ENCODE measurements at regions not wholly inside any gene's neighbourhood (a gene's known extent, or its start where the extent isn't known, plus 50 kb on each side); places are given as distances from the start of the nearest gene placed in this dataset.

DNA sequence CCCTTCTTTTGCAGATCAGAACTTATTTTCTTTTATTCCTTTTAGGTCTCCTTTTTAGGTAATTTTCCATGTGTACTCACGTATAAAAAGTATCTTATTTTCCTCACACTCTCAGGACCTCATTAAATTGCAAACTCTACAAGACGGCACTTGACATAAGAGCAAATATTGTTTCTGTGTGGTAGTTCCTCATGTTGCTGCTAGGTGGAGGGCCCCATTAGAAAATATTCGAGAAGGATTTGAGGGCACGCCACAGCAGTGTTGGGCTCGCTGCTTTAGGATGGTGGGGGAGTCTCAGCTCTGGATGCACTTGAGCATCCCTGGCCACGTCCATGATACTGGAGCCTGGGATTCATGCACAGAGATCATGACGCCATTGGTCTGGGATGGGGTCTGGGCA lies 64.9 kb upstream of the ZFP64 start:
- POLR2A ChIA-PET: no interaction called here
- no peak overlapping the region for H3K4me2 ChIP-seq (replicated peaks; ENCODE audit: low read depth, low read length, poor library complexity, severe bottlenecking)
- CTCF ChIA-PET: no interaction called here
- no peaks in the 10 kb centered on the region for H4K20me1 ChIP-seq (ENCODE audit: control insufficient read depth, insufficient read depth, low read length, poor library complexity, severe bottlenecking)
- 90% methylated on average over 5 of the region's 7 CpGs for WGBS (ENCODE audit: insufficient coverage)
- H3K9me3 ChIP-seq (ENCODE audit: control extremely low read depth in 1 of 3, control insufficient read depth in 2 of 3, insufficient read depth in 1 of 3, low read length in 2 of 3): peaks cover 0 to 8% (median 0%) of the 10 kb centered on the region in 3 donors
- H3K4me1 ChIP-seq (ENCODE audit: control insufficient read depth in 2 of 2, insufficient read depth in 2 of 2, low read length in 2 of 2): no peaks in the 10 kb centered on the region
- no peak overlapping the region for H3K27ac Mint-ChIP-seq
- H3K4me1 Mint-ChIP-seq: no peaks in the 10 kb centered on the region
- ATAC-seq (ENCODE audit: low read depth) (no peak), DNase-seq (no peak)
- no peak overlapping the region for H3K4me3 ChIP-seq (ENCODE audit: control extremely low read depth in 1 of 5, extremely low read depth in 1 of 5, insufficient read depth in 1 of 5, low read depth in 2 of 5, low read length in 4 of 5)
- TF ChIP-seq, protein P1, sequence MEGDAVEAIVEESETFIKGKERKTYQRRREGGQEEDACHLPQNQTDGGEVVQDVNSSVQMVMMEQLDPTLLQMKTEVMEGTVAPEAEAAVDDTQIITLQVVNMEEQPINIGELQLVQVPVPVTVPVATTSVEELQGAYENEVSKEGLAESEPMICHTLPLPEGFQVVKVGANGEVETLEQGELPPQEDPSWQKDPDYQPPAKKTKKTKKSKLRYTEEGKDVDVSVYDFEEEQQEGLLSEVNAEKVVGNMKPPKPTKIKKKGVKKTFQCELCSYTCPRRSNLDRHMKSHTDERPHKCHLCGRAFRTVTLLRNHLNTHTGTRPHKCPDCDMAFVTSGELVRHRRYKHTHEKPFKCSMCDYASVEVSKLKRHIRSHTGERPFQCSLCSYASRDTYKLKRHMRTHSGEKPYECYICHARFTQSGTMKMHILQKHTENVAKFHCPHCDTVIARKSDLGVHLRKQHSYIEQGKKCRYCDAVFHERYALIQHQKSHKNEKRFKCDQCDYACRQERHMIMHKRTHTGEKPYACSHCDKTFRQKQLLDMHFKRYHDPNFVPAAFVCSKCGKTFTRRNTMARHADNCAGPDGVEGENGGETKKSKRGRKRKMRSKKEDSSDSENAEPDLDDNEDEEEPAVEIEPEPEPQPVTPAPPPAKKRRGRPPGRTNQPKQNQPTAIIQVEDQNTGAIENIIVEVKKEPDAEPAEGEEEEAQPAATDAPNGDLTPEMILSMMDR (IDR thresholded peaks at IDR 0.05): no peak
- no peak for TF ChIP-seq EZH2 (IDR thresholded peaks at IDR 0.05; ENCODE audit: borderline replicate concordance, insufficient read depth, low read depth, low read length, poor library complexity, severe bottlenecking)
- H3K9me3 Mint-ChIP-seq (ENCODE audit: insufficient read depth): no peaks in the 10 kb centered on the region
- no peaks in the 10 kb centered on the region for H3K36me3 ChIP-seq (replicated peaks in 1 of 2; ENCODE audit: control extremely low read depth in 1 of 2, control insufficient read depth in 1 of 2, extremely low read depth in 1 of 2, insufficient read depth in 2 of 2, low read length in 1 of 2)
- H3K27ac ChIP-seq (ENCODE audit: low read length in 2 of 2): no peak overlapping the region
- H3K79me2 ChIP-seq (ENCODE audit: control insufficient read depth, insufficient read depth, low read length): no peaks in the 10 kb centered on the region
- no peak overlapping the region for H3K4me3 Mint-ChIP-seq
- intact Hi-C loops (cut with micrococcal nuclease): no loop called here
- peaks cover 0 to 8% (median 0%) of the 10 kb centered on the region in 4 experiments for H3K27me3 ChIP-seq (replicated peaks in 1 of 4; ENCODE audit: control extremely low read depth in 1 of 4, control insufficient read depth in 3 of 4, insufficient read depth in 4 of 4, low read length in 3 of 4)
- H2AFZ ChIP-seq (ENCODE audit: insufficient read depth, low read depth, low read length, poor library complexity, severe bottlenecking): no peak overlapping the region
- peaks cover 29% of the 10 kb centered on the region for H3K27me3 Mint-ChIP-seq
- H3K9ac ChIP-seq (ENCODE audit: low read length): no peak overlapping the region

GRCh38 chr20:52252664-52253063 lies 61.1 kb upstream of the ZFP64 start:
- Mint-ChIP-seq H3K4me3 (no peak overlapping the region), H3K4me1 (no peaks in the 10 kb centered on the region), H3K27me3 (peaks cover 19% of the 10 kb centered on the region), H3K27ac (no peak overlapping the region), H3K9me3 (ENCODE audit: insufficient read depth) (no peaks in the 10 kb centered on the region)
- H3K9ac ChIP-seq (ENCODE audit: low read length): no peak overlapping the region
- no peaks in the 10 kb centered on the region for H3K4me1 ChIP-seq (ENCODE audit: control insufficient read depth in 2 of 2, insufficient read depth in 2 of 2, low read length in 2 of 2)
- no peaks in the 10 kb centered on the region for H3K79me2 ChIP-seq (ENCODE audit: control insufficient read depth, insufficient read depth, low read length)
- no peak for TF ChIP-seq EZH2 (IDR thresholded peaks at IDR 0.05; ENCODE audit: borderline replicate concordance, insufficient read depth, low read depth, low read length, poor library complexity, severe bottlenecking)
- TF ChIP-seq, protein P1 (IDR thresholded peaks at IDR 0.05): no peak
- H3K4me2 ChIP-seq (replicated peaks; ENCODE audit: low read depth, low read length, poor library complexity, severe bottlenecking): no peak overlapping the region
- H3K36me3 ChIP-seq (replicated peaks in 1 of 2; ENCODE audit: control extremely low read depth in 1 of 2, control insufficient read depth in 1 of 2, extremely low read depth in 1 of 2, insufficient read depth in 2 of 2, low read length in 1 of 2): no peaks in the 10 kb centered on the region
- WGBS (ENCODE audit: insufficient coverage): no CpG with 5 or more reads among the region's 5 CpGs
- intact Hi-C loops (cut with micrococcal nuclease): no loop called here
- no peaks in the 10 kb centered on the region for H4K20me1 ChIP-seq (ENCODE audit: control insufficient read depth, insufficient read depth, low read length, poor library complexity, severe bottlenecking)
- H3K27me3 ChIP-seq (replicated peaks in 1 of 4; ENCODE audit: control extremely low read depth in 1 of 4, control insufficient read depth in 3 of 4, insufficient read depth in 4 of 4, low read length in 3 of 4): peaks cover 0 to 7% (median 0%) of the 10 kb centered on the region in 4 experiments
- H3K27ac ChIP-seq (ENCODE audit: low read length in 2 of 2): no peak overlapping the region
- DNase-seq: no peak
- H3K4me3 ChIP-seq (ENCODE audit: control extremely low read depth in 1 of 5, extremely low read depth in 1 of 5, insufficient read depth in 1 of 5, low read depth in 2 of 5, low read length in 4 of 5): no peak overlapping the region
- ATAC-seq (ENCODE audit: low read depth): no peak
- H3K9me3 ChIP-seq (ENCODE audit: control extremely low read depth in 1 of 3, control insufficient read depth in 2 of 3, insufficient read depth in 1 of 3, low read length in 2 of 3): peaks cover 0 to 6% (median 0%) of the 10 kb centered on the region in 3 donors
- ChIA-PET CTCF (no interaction called here), POLR2A (no interaction called here)
- no peak overlapping the region for H2AFZ ChIP-seq (ENCODE audit: insufficient read depth, low read depth, low read length, poor library complexity, severe bottlenecking)
